Calu3 (cell line): ENCODE measurements at regions not wholly inside any gene's neighbourhood (a gene's known extent, or its start where the extent isn't known, plus 50 kb on each side); places are given as distances from the start of the nearest gene placed in this dataset.

ENCODE experiments used
- BruUV-seq: library from RNA; stranded (reverse); fragments of 400-500 nt; replicated peaks from 2 replicates; lab custom pipeline; 2021; lab: Mats Ljungman, UMichigan
- CTCF ChIA-PET: fragments of 300-600 bp; sonication (Branson Sonifier 250); formaldehyde crosslinking; loops from one replicate; lab custom pipeline; 2022; ENCODE audit warnings: antibody characterized with exemption; lab: Charles Lee
- DNase-seq: peaks from one replicate; pipeline ENCODE4 v3.0.0; 2022
- H3K27ac Mint-ChIP-seq: one replicate; pipeline ENCODE4 v1.8.0; 2022; ENCODE audit warnings: mixed read lengths; ENCODE audit not compliant: unreplicated experiment
- H3K27me3 Mint-ChIP-seq: one replicate; pipeline ENCODE4 v1.8.0; 2022; ENCODE audit warnings: mixed read lengths; ENCODE audit not compliant: unreplicated experiment
- H3K36me3 Mint-ChIP-seq: one replicate; pipeline ENCODE4 v1.8.0; 2022; ENCODE audit warnings: mild to moderate bottlenecking, moderate library complexity, mixed read lengths; ENCODE audit not compliant: insufficient read depth, unreplicated experiment
- H3K4me1 Mint-ChIP-seq: one replicate; pipeline ENCODE4 v1.8.0; 2022; ENCODE audit warnings: mild to moderate bottlenecking, low read depth, mixed read lengths; ENCODE audit not compliant: unreplicated experiment
- H3K4me3 Mint-ChIP-seq: one replicate; pipeline ENCODE4 v1.8.0; 2022; ENCODE audit warnings: mild to moderate bottlenecking, low read depth, moderate library complexity, mixed read lengths; ENCODE audit not compliant: unreplicated experiment
- H3K9me3 Mint-ChIP-seq: one replicate; pipeline ENCODE4 v1.8.0; 2022; ENCODE audit warnings: low read depth, mixed read lengths; ENCODE audit not compliant: unreplicated experiment
- CTCF ChIP-seq: fragments of 200-600 bp; IDR thresholded peaks from one replicate; pipeline ENCODE4 v1.8.0; 2022; ENCODE audit warnings: antibody characterized with exemption; ENCODE audit not compliant: unreplicated experiment
- intact Hi-C: fragments of 100-400 bp; cut with micrococcal nuclease; formaldehyde crosslinking; loops from one replicate; pipeline ENCODE4 v1.10.0; 2022; ENCODE audit not compliant: unreplicated experiment

GRCh38 chr12:30473274-30473673 is 222.4 kb downstream of the IPO8 start:
- H3K36me3 Mint-ChIP-seq, result no peaks in the 10 kb centered on the region
- no peak for DNase-seq
- BruUV-seq, result no TSS peak
- peaks cover 4% of the 10 kb centered on the region for H3K9me3 Mint-ChIP-seq
- H3K4me1 Mint-ChIP-seq, result no peaks in the 10 kb centered on the region
- intact Hi-C loops, result no loop called here
- CTCF ChIA-PET, result no interaction called here
- TF ChIP-seq CTCF, result no peak
- H3K27ac Mint-ChIP-seq, result no peak overlapping the region
- peaks cover 10% of the 10 kb centered on the region for H3K27me3 Mint-ChIP-seq
- no peak overlapping the region for H3K4me3 Mint-ChIP-seq

DNA sequence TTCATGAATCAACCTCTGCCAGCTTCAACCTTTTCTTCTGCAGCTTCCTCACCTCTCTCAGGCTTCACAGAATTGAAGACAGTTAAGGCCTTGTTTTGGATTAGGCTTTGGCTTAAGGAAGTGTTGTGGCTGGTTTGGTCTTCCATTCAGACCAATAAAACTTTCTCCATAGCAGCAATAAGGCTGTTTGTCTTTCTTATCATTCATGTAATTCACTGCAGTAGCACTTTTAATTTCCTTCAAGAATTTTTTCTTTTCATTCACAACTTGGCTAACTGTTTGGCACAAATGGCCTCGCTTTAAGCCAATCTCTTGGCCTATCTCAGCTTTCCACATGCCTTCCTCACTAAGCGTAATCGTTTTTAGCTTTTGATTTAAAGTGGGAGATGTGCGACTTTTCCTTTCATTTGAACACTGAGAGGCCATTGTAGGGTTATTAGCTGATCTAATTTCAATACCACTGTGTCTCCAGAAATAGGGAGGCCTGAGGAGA is 229.5 kb downstream of the IPO8 start:
- H3K4me1 Mint-ChIP-seq, result no peaks in the 10 kb centered on the region
- intact Hi-C loops, result no loop called here
- no peak for TF ChIP-seq CTCF
- H3K4me3 Mint-ChIP-seq, result no peak overlapping the region
- H3K27me3 Mint-ChIP-seq, result peaks cover 25% of the 10 kb centered on the region
- H3K27ac Mint-ChIP-seq, result no peak overlapping the region
- no peaks in the 10 kb centered on the region for H3K36me3 Mint-ChIP-seq
- BruUV-seq, result no TSS peak
- H3K9me3 Mint-ChIP-seq, result peaks cover 7% of the 10 kb centered on the region
- CTCF ChIA-PET, result interaction anchor here (1.2 kb wide), 1 partner anchor 230 kb away, joined by 3 read pairs; the partner anchor contains the start of gene IPO8
- no peak for DNase-seq

- Mint-ChIP-seq H3K27me3 (peaks cover 19% of the 10 kb centered on the region), H3K27ac (no peak overlapping the region), H3K9me3 (peaks cover 4% of the 10 kb centered on the region), H3K4me1 (no peaks in the 10 kb centered on the region), H3K36me3 (no peaks in the 10 kb centered on the region), H3K4me3 (no peak overlapping the region)
- intact Hi-C loops, result no loop called here
- CTCF ChIA-PET, result no interaction called here
- DNase-seq, result no peak
- no peak for TF ChIP-seq CTCF
- no TSS peak for BruUV-seq
Measured at GRCh38 chr12:30463636-30464035, 232.0 kb downstream of the IPO8 start.

- peaks cover 5% of the 10 kb centered on the region for H3K9me3 Mint-ChIP-seq
- H3K4me3 Mint-ChIP-seq, result no peak overlapping the region
- CTCF ChIA-PET, result no interaction called here
- no peak for DNase-seq
- H3K36me3 Mint-ChIP-seq, result no peaks in the 10 kb centered on the region
- no TSS peak for BruUV-seq
- H3K4me1 Mint-ChIP-seq, result peaks cover 7% of the 10 kb centered on the region
- no peak for TF ChIP-seq CTCF
- no peak overlapping the region for H3K27ac Mint-ChIP-seq
- intact Hi-C loops, result no loop called here
- peaks cover 12% of the 10 kb centered on the region for H3K27me3 Mint-ChIP-seq
Measured at GRCh38 chr12:30462249-30462648, 233.4 kb downstream of the IPO8 start.
